Astrocyte (in vitro differentiated cells and primary cell): ENCODE measurements at regions not wholly inside any gene's neighbourhood (a gene's known extent, or its start where the extent isn't known, plus 50 kb on each side); places are given as distances from the start of the nearest gene placed in this dataset.

Experiments
- DNase-seq: peaks from one replicate; pipeline ENCODE4 v3.0.0-alpha.2; 2010; ENCODE audit warnings: low read depth
- FAIRE-seq: peaks from 2 replicates; lab custom pipeline; 2011; peaks lifted over from hg19 to GRCh38; lab: Jason Lieb, UNC
- H2AFZ ChIP-seq: 2 replicates; pipeline ENCODE4 v1.6.0; 2012; ENCODE audit warnings: low read depth, low read length, inconsistent platforms
- H3K27ac ChIP-seq: 2 replicates; pipeline ENCODE4 v1.5.1; 2011; ENCODE audit warnings: low read depth, low read length, inconsistent platforms
- H3K27me3 ChIP-seq: 2 replicates; pipeline ENCODE4 v1.6.0; 2011; ENCODE audit warnings: low read length, inconsistent platforms; ENCODE audit not compliant: insufficient read depth
- H3K36me3 ChIP-seq: 2 replicates; pipeline ENCODE4 v1.5.1; 2011; ENCODE audit warnings: low read length, inconsistent platforms; ENCODE audit not compliant: insufficient read depth
- H3K4me1 ChIP-seq: 2 replicates; pipeline ENCODE4 v1.5.1; 2011; ENCODE audit warnings: low read length, inconsistent platforms; ENCODE audit not compliant: insufficient read depth
- H3K4me2 ChIP-seq: 2 replicates; pipeline ENCODE4 v1.6.0; 2012; ENCODE audit warnings: low read length, inconsistent platforms
- H3K4me3 ChIP-seq: 2 replicates; pipeline ENCODE4 v1.5.1; 2011; ENCODE audit warnings: low read depth, mild to moderate bottlenecking, low read length, inconsistent platforms; ENCODE audit not compliant: insufficient read depth
- H3K79me2 ChIP-seq: 2 replicates; pipeline ENCODE4 v1.6.0; 2012; ENCODE audit warnings: mild to moderate bottlenecking, low read length, inconsistent platforms; ENCODE audit not compliant: insufficient read depth
- H3K9ac ChIP-seq: 2 replicates; pipeline ENCODE4 v1.6.0; 2012; ENCODE audit warnings: mild to moderate bottlenecking, low read length, inconsistent platforms
- H3K9me3 ChIP-seq: 2 replicates; pipeline ENCODE4 v1.5.1; 2012; ENCODE audit warnings: low read depth, mild to moderate bottlenecking, low read length, inconsistent platforms; ENCODE audit not compliant: insufficient read depth
- H4K20me1 ChIP-seq: 2 replicates; pipeline ENCODE4 v1.6.0; 2012; ENCODE audit warnings: low read length, inconsistent platforms; ENCODE audit not compliant: insufficient read depth
- H3K27ac Mint-ChIP-seq: one replicate; pipeline ENCODE4 v1.8.0; 2021; ENCODE audit warnings: mild to moderate bottlenecking, mixed read lengths; ENCODE audit not compliant: unreplicated experiment
- H3K27me3 Mint-ChIP-seq: one replicate; pipeline ENCODE4 v1.8.0; 2021; ENCODE audit warnings: low read depth, mixed read lengths; ENCODE audit not compliant: unreplicated experiment
- H3K36me3 Mint-ChIP-seq: one replicate; pipeline ENCODE4 v1.8.0; 2021; ENCODE audit warnings: low read depth, mixed read lengths; ENCODE audit not compliant: unreplicated experiment
- H3K4me1 Mint-ChIP-seq: one replicate; pipeline ENCODE4 v1.8.0; 2021; ENCODE audit warnings: low read depth, mixed read lengths; ENCODE audit not compliant: unreplicated experiment
- H3K4me3 Mint-ChIP-seq: one replicate; pipeline ENCODE4 v1.8.0; 2021; ENCODE audit warnings: mild to moderate bottlenecking, moderate library complexity, mixed read lengths; ENCODE audit not compliant: unreplicated experiment
- H3K9me3 Mint-ChIP-seq: one replicate; pipeline ENCODE4 v1.8.0; 2021; ENCODE audit warnings: mild to moderate bottlenecking, mixed read lengths; ENCODE audit not compliant: unreplicated experiment
- CTCF ChIP-seq: IDR thresholded peaks from 2 replicates; pipeline ENCODE4 v1.5.1; 2011; ENCODE audit warnings: low read depth, mild to moderate bottlenecking, inconsistent platforms, low read length, moderate library complexity; ENCODE audit not compliant: insufficient read depth
- EZH2 ChIP-seq: IDR thresholded peaks from 2 replicates; pipeline ENCODE4 v1.6.1; 2012; ENCODE audit warnings: mild to moderate bottlenecking, low read length, inconsistent platforms; ENCODE audit not compliant: insufficient read depth

GRCh38 chr2:2567776-2568175, 236.7 kb upstream of the MYT1L start:
- TF ChIP-seq CTCF (no peak), EZH2 (no peak)
- Mint-ChIP-seq H3K27me3 (peaks cover 42% of the 10 kb centered on the region), H3K27ac (no peak overlapping the region), H3K36me3 (no peaks in the 10 kb centered on the region), H3K4me1 (no peaks in the 10 kb centered on the region), H3K9me3 (no peaks in the 10 kb centered on the region), H3K4me3 (no peak overlapping the region)
- Histone ChIP-seq H3K27me3 (no peaks in the 10 kb centered on the region), H3K4me2 (no peak overlapping the region), H3K36me3 (no peaks in the 10 kb centered on the region), H3K4me1 (no peaks in the 10 kb centered on the region), H4K20me1 (no peaks in the 10 kb centered on the region), H3K9ac (no peak overlapping the region), H3K79me2 (no peaks in the 10 kb centered on the region), H3K27ac (no peak overlapping the region), H2AFZ (no peak overlapping the region), H3K4me3 (no peak overlapping the region), H3K9me3 (peaks cover 13% of the 10 kb centered on the region)
- FAIRE-seq = no peak
- no peak for DNase-seq

- DNase-seq (no peak), FAIRE-seq (no peak)
- no peak overlapping the region for H3K27ac ChIP-seq
- no peak overlapping the region for H2AFZ ChIP-seq
- peaks cover 11% of the 10 kb centered on the region for H3K9me3 ChIP-seq
- TF ChIP-seq CTCF = no peak
- no peak for TF ChIP-seq EZH2
- Mint-ChIP-seq H3K9me3 (no peaks in the 10 kb centered on the region), H3K4me1 (no peaks in the 10 kb centered on the region), H3K27me3 (peaks cover 46% of the 10 kb centered on the region), H3K4me3 (no peak overlapping the region), H3K36me3 (no peaks in the 10 kb centered on the region), H3K27ac (no peak overlapping the region)
- H3K4me1 ChIP-seq = no peaks in the 10 kb centered on the region
- no peaks in the 10 kb centered on the region for H4K20me1 ChIP-seq
- no peak overlapping the region for H3K9ac ChIP-seq
- H3K79me2 ChIP-seq = no peaks in the 10 kb centered on the region
- H3K4me3 ChIP-seq = no peak overlapping the region
- H3K27me3 ChIP-seq = no peaks in the 10 kb centered on the region
- no peaks in the 10 kb centered on the region for H3K36me3 ChIP-seq
- H3K4me2 ChIP-seq = no peak overlapping the region
Measured at GRCh38 chr2:2566396-2567323, 235.6 kb upstream of the MYT1L start.

- Histone ChIP-seq H2AFZ (no peak overlapping the region), H3K4me3 (no peak overlapping the region), H3K9me3 (peaks cover 11% of the 10 kb centered on the region), H3K79me2 (no peaks in the 10 kb centered on the region), H3K4me2 (no peak overlapping the region), H3K4me1 (no peaks in the 10 kb centered on the region), H3K27ac (no peak overlapping the region), H3K27me3 (no peaks in the 10 kb centered on the region), H4K20me1 (no peaks in the 10 kb centered on the region), H3K9ac (no peak overlapping the region), H3K36me3 (no peaks in the 10 kb centered on the region)
- Mint-ChIP-seq H3K9me3 (no peaks in the 10 kb centered on the region), H3K27ac (no peak overlapping the region), H3K4me3 (no peak overlapping the region), H3K27me3 (peaks cover 51% of the 10 kb centered on the region), H3K4me1 (no peaks in the 10 kb centered on the region), H3K36me3 (no peaks in the 10 kb centered on the region)
- no peak for DNase-seq
- FAIRE-seq = no peak
- no peak for TF ChIP-seq CTCF
Measured at GRCh38 chr2:2565671-2566070, 234.6 kb upstream of the MYT1L start.
